ENCODE measurements at regions not wholly inside any gene's neighbourhood (a gene's known extent, or its start where the extent isn't known, plus 50 kb on each side); places are given as distances from the start of the nearest gene placed in this dataset.

DNA sequence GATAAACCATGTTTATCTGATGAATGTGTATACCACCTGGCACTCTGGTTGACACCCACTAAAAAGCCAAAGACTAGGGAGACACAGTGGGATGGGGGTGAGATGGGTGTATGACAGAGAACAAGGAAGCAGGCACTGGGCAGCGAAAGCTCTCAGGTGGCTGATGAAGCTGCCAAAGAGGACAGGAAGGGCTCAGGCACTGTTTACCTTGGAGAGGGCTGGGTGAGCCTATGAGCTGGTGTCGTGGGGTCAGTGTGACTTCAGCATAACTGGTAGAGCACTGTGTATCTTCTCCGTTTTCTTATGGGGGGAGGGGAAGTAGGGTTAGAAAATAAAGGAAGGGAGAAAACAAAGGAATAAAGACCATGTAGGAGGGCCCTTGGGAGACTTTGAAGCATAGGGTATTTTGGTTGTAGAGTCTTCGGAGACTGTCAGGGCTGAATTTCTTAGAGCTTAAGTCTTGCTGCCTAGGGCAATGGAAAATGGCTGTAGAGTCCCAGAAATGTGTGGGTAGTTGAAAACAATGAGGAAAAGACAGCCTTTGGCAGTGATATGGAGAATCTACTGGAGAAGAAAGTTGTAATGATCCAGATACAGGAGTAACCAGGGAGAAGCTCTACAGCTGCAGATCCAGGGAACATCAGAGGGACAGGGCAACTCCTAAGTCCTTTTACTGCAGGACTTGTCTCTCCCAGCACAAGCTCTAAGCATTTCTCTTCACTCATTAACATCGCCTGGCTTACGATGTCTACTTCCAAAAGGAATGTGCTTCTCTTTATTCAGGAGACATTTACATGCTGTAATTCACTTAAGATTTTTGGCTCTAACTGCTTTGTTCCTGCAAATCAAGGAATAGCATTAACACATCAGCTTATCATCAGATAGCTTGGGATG, 120.0 kb downstream of the AQP4 start:
- no peak overlapping the region for H3K27ac ChIP-seq
- no peak for DNase-seq (ENCODE audit: low read depth, low spot score)

DNA sequence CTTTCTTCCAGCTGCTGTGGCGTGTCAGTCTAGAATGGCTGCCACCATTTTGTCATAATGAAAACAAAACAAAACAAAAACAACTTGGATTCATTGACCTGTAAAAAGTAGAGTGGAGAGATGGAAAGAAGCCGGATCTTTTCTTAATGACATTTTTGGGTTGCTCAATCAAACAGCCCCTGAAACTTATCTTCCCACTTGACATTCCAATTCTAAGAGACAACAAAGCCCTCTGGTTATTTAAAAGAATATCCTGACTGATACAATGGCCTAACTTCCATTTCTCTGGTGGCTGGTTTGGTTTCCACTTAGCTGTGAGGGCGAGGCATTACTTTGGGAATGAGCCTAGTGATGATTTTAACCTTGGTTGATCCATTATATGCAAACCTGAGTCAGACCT, 123.7 kb downstream of the AQP4 start:
- DNase-seq (ENCODE audit: low read depth, low spot score), result no peak
- H3K27ac ChIP-seq, result no peak overlapping the region

DNA sequence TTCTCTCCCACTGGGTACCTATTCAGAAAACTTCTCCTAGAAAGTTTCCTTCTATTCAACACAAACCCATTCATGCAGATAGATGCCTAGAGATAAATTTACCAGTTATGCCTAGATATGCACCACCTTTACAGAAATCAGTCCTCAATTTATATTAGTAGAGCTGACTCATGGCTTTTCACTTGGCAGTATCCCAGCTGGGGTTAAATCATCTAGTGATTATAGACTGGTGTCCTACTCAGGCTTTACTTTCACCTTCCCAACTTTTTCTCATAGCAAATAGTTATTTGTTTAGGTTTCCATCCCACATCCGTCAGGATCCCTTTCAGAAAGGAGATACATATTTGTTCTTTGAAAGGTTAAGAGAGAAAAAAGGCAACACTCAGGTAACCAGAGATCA, 124.5 kb downstream of the AQP4 start:
- no peak for DNase-seq (ENCODE audit: low read depth, low spot score)
- no peak overlapping the region for H3K27ac ChIP-seq

DNA sequence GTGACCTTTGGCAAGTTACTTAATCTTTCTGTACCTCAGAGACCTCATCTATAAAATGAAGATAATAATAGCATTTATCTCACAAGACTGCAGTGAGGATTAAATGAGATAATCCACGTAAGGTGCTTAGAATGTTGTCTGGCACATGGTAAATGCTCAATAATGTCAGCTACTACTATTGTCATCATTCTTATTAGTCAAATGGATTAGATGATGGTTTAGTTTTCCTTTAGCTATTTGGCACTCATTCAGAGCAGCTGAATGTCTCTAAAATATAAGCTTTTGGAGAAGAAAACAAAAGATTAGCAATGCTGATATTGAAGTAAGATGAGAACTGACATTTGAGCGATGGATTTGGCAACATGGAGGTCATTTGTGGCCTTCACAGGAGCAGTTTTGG, 125.1 kb downstream of the AQP4 start:
- no peak overlapping the region for H3K27ac ChIP-seq
- no peak for DNase-seq (ENCODE audit: low read depth, low spot score)

DNA sequence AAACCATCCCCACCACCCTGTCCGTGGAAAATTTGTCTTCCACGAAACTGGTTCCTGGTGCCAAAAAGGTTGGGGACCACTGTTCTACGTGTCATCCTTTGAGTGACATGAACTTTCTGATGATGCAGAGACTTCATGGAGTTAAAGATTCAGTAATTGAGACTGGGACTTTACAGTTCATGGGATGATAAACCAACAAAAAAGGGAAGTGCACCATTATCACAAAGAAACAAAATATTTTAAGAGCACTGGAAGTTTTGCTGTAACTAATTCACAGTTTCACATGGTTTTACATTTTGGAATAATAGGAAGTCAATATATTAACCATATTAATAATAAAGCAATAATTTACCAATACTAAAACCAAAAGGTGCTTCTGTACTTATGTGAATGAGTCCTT, 126.8 kb downstream of the AQP4 start:
- H3K27ac ChIP-seq, result no peak overlapping the region
- DNase-seq (ENCODE audit: low read depth, low spot score), result no peak

DNA sequence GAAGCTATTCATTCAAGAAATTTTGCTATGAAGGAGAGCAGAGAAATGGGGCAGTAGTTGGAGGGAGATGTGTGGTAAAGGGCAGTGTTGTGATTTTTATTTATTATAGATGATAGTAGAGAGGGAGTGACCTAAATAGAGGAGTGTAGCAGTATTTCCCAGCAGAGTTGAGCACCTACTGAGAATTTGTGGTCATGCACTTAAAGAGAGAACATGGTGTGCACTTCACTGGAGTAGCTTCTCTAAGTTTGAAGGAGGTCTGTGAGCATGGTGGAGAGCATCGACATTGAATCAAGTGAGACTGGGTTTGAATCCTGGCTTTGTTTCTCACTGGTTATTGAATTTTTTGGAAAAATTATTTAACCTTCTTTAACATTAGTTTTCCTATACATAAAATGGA, 129.2 kb downstream of the AQP4 start:
- H3K27ac ChIP-seq, result no peak overlapping the region
- DNase-seq (ENCODE audit: low read depth, low spot score), result no peak

DNA sequence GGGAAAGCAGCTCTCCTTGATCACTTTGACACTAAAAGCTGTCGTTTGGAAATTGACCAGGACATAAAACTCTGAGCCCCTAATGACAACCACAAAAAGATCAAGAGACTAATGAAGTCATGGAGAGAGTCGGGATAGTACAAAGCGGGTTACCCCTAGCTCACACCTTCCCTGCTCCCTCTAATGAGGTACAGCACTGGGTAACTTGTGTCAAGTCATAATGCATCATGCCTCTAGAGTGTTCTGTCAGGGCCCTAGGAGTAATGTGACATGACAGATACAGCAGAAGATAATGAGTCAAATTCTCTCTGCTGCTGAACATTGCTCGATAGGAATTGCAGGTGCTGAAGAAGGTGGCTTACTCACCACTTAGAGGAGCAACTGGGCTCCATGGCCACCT, 130.7 kb downstream of the AQP4 start:
- DNase-seq (ENCODE audit: low read depth, low spot score), result no peak
- H3K27ac ChIP-seq, result no peak overlapping the region

DNA sequence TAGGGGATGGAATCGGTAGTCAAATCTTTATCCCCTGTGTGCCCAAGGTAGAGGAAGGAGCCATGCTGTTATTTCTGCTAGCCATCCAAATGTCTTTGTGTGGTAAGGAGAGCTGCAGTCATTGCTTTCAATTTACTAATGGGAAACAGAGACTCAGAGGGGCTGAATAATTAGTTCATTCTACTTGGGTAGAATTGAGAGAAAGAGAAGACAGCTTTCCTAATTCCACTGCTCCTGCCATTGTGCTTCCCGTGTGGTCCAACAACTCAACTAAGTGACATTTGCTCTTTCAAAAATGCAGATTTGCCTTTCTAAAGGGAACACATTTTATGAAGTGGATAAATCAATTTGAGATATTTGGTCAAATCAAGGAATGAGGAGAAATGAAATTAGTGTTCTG, 136.1 kb downstream of the AQP4 start:
- H3K27ac ChIP-seq, result no peak overlapping the region
- no peak for DNase-seq (ENCODE audit: low read depth, low spot score)

DNA sequence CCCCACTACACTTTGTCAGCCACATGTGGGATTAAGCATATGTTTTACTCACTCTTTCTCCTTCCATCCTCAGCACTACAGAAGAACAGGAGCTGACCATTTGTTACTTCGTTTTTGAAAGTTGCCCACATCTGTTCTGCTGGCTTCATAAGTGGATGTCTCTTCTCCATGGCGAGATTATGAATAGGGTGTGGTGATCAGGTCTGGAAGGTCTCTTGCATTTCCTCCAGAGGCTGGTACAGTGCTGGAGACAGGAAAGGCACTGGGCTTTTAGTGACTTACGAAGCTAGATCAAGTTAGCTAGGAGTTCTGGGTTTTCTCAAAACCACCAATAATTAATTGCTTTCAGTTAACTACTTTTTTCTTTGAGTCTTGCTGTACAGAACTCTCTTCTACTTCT, 136.5 kb downstream of the AQP4 start:
- H3K27ac ChIP-seq, result no peak overlapping the region
- DNase-seq (ENCODE audit: low read depth, low spot score), result no peak

DNA sequence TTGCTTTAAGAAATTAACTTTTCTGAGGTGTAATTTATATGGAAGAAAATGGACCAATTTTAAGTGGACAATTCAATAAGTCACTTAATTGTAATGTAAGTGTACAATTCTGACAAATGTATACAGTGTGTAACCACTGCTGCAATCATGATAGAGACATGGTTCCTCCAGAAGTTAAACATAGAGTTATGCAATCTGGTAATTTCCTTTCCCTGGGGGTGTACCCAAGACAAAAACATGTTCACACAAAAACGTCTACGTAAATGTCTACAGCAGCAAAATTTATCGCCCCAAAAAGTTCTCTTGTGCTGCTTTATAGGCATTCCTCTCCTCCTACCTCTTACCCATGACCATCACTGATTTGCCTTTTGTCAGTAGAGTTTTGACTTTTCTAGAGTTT, 141.5 kb downstream of the AQP4 start:
- H3K27ac ChIP-seq, result no peak overlapping the region
- no peak for DNase-seq (ENCODE audit: low read depth, low spot score)

DNA sequence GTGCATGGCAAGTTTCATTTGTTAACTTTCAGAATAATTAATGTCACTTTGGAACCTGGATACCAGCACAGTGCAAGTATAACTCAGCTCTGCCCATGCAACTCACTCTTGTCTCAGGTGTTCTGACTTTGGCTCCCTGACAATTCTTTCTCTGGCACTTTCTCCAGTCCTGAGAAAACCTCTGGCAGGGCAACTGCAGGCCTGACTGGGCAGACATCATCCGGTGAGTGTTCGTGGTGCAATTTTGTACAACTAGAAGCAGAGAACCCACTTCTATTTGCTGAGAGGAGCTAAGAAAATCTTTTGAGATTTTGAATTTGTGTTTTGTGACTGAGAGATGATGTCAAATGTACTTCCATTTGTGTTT, 143.0 kb downstream of the AQP4 start:
- no peak overlapping the region for H3K27ac ChIP-seq
- DNase-seq (ENCODE audit: low read depth, low spot score), result no peak

DNA sequence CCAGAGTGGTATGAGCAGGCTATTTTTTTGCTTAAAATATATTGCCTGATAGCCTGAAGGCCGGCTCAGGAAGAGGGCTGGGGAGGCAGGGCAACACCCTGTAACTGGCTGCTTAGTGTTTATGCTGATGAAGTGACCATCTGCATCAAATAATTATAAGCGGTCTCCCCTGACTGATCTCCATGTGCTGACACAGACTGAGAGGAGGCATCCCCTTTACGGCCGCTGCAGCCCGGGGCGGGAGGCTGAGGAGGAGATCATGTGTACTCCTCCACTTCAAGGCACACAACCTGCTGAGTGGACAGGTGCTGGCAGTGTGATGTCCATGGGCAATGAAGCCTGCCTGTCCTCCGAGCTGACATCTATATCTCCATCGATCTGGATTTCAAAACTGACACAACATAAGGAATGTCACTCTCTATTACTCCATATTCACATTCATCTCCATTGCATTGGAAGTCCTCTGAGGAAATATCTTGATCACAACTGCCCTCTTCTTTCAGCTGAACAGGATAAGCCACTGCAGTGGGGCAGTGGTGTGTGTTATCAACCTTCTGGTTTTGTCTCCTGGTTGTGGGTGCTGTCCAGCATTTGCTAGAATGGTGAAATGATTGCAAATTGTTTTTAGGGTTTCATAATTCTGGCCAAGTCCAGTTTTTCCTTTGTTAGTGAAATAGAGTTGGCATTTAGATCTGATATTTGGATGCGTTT, 143.5 kb downstream of the AQP4 start:
- no peak for DNase-seq (ENCODE audit: low read depth, low spot score)
- H3K27ac ChIP-seq, result no peak overlapping the region

DNA sequence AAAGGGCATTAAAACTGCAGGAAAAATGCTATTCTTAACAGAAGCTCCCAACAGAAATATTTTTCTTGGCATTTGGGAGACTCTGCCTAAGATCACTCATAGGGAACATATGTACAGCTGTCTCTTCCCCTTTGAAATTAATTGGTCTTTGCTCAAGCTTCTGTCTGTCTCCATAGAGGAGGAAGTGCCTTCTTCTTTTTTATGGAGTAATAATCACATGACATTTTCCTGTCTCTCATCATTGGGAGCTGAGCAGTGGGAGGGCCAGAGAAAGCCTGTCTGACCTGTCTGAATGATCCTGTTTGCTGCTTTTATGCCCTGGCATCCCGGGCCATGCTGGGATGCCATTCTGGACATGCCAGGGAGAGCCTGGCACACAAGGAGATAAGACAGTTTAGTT, 145.6 kb downstream of the AQP4 start:
- no peak overlapping the region for H3K27ac ChIP-seq
- DNase-seq (ENCODE audit: low read depth, low spot score), result no peak

DNA sequence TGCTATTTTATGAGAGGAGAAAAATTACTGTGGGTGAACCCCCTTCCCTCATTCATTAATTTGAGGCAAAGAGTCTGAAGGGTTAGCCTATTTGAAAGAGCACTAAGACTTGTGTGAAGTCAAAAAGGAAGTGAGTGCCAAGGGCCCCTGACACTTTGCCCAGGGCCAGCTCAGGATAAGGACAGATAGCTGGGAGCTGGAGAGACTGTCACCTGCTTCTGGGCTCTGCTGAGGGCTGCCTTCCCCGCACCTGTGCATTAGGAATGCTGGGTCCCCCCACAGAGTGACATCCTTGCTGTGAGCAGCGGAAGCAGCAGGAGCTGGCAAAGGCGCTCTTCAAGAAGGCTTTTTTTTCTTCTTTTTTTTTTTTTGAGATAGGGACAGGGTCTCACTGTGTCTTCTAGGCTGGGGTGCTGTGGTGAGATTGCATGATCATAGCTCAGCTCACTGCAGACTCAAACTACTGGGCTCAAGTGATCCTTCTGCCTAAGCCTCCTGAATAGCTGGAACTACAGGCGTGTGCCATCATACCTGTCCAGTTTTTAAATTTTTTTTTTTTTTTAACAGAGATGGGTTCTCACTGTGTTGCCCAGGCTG, 148.3 kb downstream of the AQP4 start:
- no peak overlapping the region for H3K27ac ChIP-seq
- DNase-seq (ENCODE audit: low read depth, low spot score), result no peak

DNA sequence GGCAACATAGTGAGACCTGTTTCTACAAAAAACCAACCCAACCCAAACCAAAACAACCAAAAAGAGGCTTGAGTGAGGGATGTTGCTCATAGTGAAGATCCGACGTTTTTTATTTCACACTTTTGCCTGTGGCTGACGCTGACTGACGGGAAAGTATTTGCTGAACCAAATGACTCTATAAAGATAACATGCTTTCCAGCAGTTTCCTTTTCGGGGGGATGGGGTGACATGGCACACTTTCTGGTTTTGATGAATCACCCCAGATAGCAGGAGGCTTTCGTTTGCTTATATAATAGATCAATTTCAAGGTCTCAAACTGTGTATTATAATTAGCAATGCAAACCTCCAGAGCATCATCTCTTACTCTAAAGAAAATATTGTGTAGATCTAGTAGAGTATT, 150.8 kb downstream of the AQP4 start:
- H3K27ac ChIP-seq, result no peak overlapping the region
- no peak for DNase-seq (ENCODE audit: low read depth, low spot score)

DNA sequence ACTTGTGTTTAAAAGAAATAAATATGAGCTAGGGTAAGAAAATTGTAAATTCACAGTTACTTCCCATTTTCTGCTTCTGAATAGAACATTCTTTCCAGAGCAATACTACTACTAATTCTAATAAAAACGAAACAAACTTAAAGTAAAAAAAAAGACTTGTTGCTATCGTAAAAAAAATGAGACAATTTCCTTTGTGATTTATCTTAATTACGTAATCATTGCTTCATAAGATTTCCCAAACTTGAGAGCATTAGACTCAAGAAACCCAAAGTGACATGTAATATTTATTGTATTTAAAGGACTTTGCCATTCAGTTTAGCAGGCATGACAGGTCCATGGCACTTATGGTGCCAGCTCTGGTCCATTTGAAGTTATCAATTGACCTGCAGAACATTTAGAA, 153.8 kb downstream of the AQP4 start:
- H3K27ac ChIP-seq, result no peak overlapping the region
- no peak for DNase-seq (ENCODE audit: low read depth, low spot score)

DNA sequence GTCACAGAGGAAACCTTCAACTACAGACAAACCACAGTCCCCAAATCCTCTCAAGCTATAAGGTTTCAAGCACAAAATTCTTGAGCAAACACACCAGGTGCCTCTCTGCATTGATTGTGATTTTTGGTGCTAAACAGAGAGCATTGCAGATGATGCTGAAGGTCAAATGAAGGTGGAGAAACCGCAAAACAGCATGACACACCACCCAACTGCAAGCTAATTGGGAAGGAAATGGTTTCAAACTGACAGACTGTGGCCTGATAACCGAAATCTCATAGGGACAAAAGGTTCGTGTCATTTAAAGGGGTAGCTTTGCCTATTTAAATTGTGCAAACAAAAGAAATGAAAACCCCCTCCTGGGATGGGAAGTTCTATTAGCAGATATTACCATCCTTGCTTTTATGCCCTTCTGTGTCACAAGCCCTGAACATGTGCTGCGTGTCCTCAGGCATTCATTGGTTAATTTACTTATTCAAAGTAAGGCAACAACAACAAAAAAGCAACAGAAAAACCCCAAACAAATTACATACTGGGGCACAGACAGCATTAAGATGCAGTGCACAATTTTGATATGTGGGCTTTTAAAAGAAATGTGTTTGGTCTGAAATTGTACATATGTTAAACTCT, 154.9 kb downstream of the AQP4 start:
- no peak overlapping the region for H3K27ac ChIP-seq
- no peak for DNase-seq (ENCODE audit: low read depth, low spot score)

DNA sequence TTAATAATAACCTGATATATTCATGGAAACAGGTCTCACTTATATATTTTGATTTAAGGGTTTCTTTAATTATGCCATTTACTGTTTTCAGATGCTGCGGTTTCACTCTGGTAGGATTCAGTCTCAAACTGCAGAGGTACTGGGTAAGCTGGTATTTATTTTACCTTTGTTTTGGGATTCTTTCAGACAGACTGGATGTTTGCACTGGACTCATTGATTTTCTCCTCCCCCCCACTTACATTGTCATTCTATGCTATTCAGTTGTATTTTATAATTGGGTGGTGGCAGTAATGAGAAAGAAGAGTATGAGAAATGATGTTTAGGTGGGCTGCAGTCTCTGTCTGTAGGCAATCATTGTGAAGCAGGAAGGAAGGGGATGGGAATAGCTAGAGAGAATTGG, 155.6 kb downstream of the AQP4 start:
- H3K27ac ChIP-seq, result no peak overlapping the region
- DNase-seq (ENCODE audit: low read depth, low spot score), result no peak

DNA sequence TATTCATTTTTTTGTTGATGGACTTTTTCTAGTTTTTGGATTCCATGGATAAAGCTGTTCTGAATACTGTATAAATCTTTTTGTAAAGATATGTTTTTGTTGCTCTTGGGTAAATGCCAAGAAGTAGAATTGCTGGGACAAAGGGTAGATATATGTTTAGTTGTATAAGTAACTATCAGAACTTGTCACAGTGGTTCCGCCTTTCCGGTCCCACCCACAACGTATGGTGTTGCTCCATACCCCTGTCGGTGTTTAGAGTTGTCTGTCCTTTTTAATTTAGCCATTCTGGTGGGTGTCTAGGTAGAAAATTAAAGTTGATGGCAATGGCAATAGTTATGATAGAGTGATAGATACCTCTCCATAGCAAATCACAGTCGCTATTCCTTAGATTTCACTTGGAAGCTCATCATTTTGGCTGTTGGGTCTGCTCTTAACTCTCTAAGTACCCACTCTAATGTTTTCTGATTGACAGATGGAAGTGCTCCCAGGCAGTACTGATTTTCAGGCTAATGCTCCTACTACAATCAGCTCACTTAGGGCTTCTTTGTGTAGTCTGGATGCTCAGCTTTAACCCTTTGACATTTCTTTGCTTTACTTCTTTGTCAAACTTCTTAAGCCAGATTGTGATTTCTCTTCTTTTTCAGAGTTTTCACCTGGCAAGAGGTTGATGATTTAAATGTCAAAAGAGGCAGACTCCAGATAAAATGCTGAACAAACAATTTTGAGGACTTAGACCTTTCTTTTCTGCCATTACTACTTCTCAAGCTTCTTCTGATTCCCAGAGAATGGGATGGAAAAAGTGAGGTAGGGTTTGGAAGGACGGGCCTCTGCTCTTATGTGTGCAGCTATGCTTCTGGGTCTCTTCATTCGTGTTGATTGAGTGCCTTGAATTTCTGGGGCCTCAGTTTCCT, 156.4 kb downstream of the AQP4 start:
- DNase-seq (ENCODE audit: low read depth, low spot score), result no peak
- H3K27ac ChIP-seq, result no peak overlapping the region

DNA sequence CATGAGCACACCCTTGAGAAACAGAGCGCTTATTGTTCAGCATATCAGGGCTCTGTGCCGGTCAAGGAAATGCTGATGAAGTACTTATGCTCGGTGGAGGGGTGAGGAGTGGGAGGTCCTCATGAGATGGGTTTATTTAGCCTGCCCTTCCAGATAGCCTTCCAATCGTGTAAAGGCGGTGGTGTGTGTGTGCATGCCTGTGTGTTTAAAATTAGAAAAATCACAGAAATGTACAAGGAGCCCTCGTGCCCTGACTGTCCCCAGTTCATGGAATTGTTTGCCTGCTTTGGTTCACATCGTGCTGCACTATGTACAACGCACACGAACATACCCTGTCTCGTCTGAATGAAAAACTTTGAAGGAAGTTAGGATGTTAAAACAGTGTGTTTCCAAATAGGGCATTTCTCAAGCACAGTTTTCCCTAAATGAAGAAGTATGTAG, 158.6 kb downstream of the AQP4 start:
- no peak for DNase-seq (ENCODE audit: low read depth, low spot score)
- H3K27ac ChIP-seq, result no peak overlapping the region

Measured in epithelial cell of prostate (primary cell).